ENCODE measurements at regions not wholly inside any gene's neighbourhood (a gene's known extent, or its start where the extent isn't known, plus 50 kb on each side); places are given as distances from the start of the nearest gene placed in this dataset.
"Not testable (repeated sequence)": the region's sequence is repeated elsewhere in the genome, so short reads cannot be mapped to it uniquely, and the experiment has no call there.

GRCh38 chr6:86603364-86603763, 334.0 kb upstream of the HTR1E start:
- not testable (repeated sequence) for DNase-seq

GRCh38 chr6:86602093-86602492, 335.2 kb upstream of the HTR1E start:
- not testable (repeated sequence) for DNase-seq

- not testable (repeated sequence) for DNase-seq
Observed at GRCh38 chr6:86598969-86599368, 338.4 kb upstream of the HTR1E start.

- DNase-seq, result no peak
Observed at GRCh38 chr6:86595641-86596040, 341.7 kb upstream of the HTR1E start.

- DNase-seq, result no peak
Observed at GRCh38 chr6:86586195-86586594, 351.1 kb upstream of the HTR1E start.

GRCh38 chr6:86581833-86582232, 355.5 kb upstream of the HTR1E start:
- no peak for DNase-seq

GRCh38 chr6:86563197-86563596, 374.1 kb upstream of the HTR1E start:
- no peak for DNase-seq

GRCh38 chr6:86558318-86558717, 379.0 kb upstream of the HTR1E start:
- DNase-seq, result no peak

GRCh38 chr6:86537292-86537861, 400.0 kb upstream of the HTR1E start:
- no peak for DNase-seq

GRCh38 chr6:86536121-86536520, 401.2 kb upstream of the HTR1E start:
- no peak for DNase-seq

GRCh38 chr6:86535100-86535499, 402.2 kb upstream of the HTR1E start:
- no peak for DNase-seq

GRCh38 chr6:86529635-86530034, 407.7 kb upstream of the HTR1E start:
- no peak for DNase-seq

GRCh38 chr6:86526238-86526637, 411.1 kb upstream of the HTR1E start:
- no peak for DNase-seq

- no peak for DNase-seq
Observed at GRCh38 chr6:86516087-86516486, 421.2 kb upstream of the HTR1E start.

GRCh38 chr6:86511962-86512361, 425.4 kb upstream of the HTR1E start:
- DNase-seq, result no peak

GRCh38 chr6:86508230-86508629, 429.1 kb upstream of the HTR1E start:
- no peak for DNase-seq

- DNase-seq, result no peak
Observed at GRCh38 chr6:86502497-86502896, 434.8 kb upstream of the HTR1E start.

- DNase-seq, result no peak
Observed at GRCh38 chr6:86500035-86500434, 437.3 kb upstream of the HTR1E start.

- DNase-seq, result not testable (repeated sequence)
Observed at GRCh38 chr6:86489042-86489441, 448.3 kb upstream of the HTR1E start.

GRCh38 chr6:86487660-86488221, 449.6 kb upstream of the HTR1E start:
- DNase-seq, result no peak

GRCh38 chr6:86478316-86478715, 459.0 kb upstream of the HTR1E start:
- not testable (repeated sequence) for DNase-seq

- DNase-seq, result no peak
Observed at GRCh38 chr6:86477500-86478148, 459.7 kb upstream of the HTR1E start.

GRCh38 chr6:86476311-86476710, 461.0 kb upstream of the HTR1E start:
- no peak for DNase-seq

GRCh38 chr6:86474081-86474480, 463.2 kb upstream of the HTR1E start:
- no peak for DNase-seq

GRCh38 chr6:86471791-86472190, 465.5 kb upstream of the HTR1E start:
- DNase-seq, result no peak

Measured in COR-L47 (cell line).